Fibroblast of the aortic adventitia (primary cell): ENCODE measurements at regions not wholly inside any gene's neighbourhood (a gene's known extent, or its start where the extent isn't known, plus 50 kb on each side); places are given as distances from the start of the nearest gene placed in this dataset.
"Not testable (repeated sequence)": the region's sequence is repeated elsewhere in the genome, so short reads cannot be mapped to it uniquely, and the experiment has no call there.

ENCODE experiments used
- DNase-seq: peaks from one replicate; pipeline ENCODE4 v3.0.0-alpha.2; 2010; ENCODE audit warnings: low read depth
- H3K4me3 ChIP-seq: 2 replicates; pipeline ENCODE4 v1.5.1; 2011; ENCODE audit warnings: low read depth, mild to moderate bottlenecking, control low read depth, low read length, moderate library complexity
- CTCF ChIP-seq: IDR thresholded peaks from 2 replicates; pipeline ENCODE4 v1.5.1; 2011; ENCODE audit warnings: mild to moderate bottlenecking, low read length, control low read depth, inconsistent platforms; ENCODE audit not compliant: insufficient read depth

- TF ChIP-seq CTCF: no peak
- peak; percentile 3 for DNase-seq
- no peak overlapping the region for H3K4me3 ChIP-seq
These were observed 1443.1 kb downstream of the PCDH9 start for GRCh38 chr13:65787082-65787481.

DNA sequence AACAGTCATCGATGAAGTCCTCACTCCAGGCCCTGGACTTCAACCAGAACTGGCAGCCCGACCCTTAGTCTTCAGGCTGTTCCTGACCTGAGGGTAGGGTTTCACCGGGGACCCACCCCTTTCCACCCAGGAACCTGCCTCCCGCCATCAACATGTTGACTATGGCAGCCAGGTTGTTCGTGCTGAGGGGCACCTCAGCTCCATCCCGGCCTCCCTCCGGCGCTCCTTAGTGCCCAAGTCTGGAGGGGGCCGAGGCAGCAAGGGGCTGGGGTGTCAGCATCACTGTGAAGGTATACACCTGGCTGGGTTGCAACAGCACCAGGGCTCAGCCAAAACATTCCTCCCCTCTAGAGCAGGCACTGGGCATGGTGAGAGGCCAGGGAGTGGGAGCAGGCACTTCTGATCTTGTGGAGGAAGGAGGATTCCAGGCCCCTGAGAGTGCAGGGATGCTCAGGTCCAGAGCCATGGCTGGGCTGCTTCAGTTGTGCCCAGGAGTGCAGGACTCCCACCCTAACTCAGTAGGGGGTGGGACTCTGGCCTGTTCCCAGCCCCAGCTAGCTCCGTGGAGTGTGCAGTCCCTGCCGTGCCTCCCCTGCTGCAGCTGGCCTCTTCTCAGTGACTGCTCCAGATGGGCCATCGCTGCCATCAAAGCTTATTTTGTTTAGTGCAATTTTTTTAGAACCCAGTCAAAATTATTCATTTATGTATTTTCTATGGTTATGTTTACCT is 1445.9 kb downstream of the PCDH9 start:
- TF ChIP-seq CTCF: no peak
- no peak overlapping the region for H3K4me3 ChIP-seq
- DNase-seq: no peak

- no peak for TF ChIP-seq CTCF
- DNase-seq: no peak
- no peak overlapping the region for H3K4me3 ChIP-seq
These were observed 1446.8 kb downstream of the PCDH9 start for GRCh38 chr13:65783383-65783782.

GRCh38 chr13:65771704-65772313 is 1458.3 kb downstream of the PCDH9 start:
- H3K4me3 ChIP-seq, DNase-seq: not testable (repeated sequence)

DNA sequence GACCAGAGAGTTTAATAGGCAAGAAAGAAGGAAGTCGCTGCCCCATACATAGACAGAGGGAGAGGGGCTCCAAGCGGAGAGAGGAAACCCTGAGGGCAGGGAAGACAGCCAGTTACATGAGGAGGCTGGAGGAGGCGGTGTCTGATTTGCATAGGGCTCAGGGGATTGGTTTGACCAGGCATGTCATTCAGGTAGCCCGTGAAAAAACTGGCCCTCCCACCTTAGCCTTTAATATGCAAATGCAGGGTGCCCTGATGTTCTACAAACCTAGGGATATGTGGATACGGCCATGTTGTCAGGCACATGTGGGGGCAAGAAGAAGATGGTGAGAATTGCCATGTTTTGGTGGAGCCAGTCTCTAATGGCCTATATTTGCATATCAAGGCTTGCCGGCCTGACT is 1461.6 kb downstream of the PCDH9 start:
- no peak for TF ChIP-seq CTCF
- no peak overlapping the region for H3K4me3 ChIP-seq
- no peak for DNase-seq

- no peak for TF ChIP-seq CTCF
- no peak for DNase-seq
- no peak overlapping the region for H3K4me3 ChIP-seq
These were observed 1466.3 kb downstream of the PCDH9 start for GRCh38 chr13:65763811-65764210.

GRCh38 chr13:65762012-65762411 is 1468.1 kb downstream of the PCDH9 start:
- TF ChIP-seq CTCF: no peak
- DNase-seq: no peak
- H3K4me3 ChIP-seq: no peak overlapping the region
